ENCODE measurements at regions not wholly inside any gene's neighbourhood (a gene's known extent, or its start where the extent isn't known, plus 50 kb on each side); places are given as distances from the start of the nearest gene placed in this dataset.
A peak's percentile ranks its signal among the peaks of the same experiment; 100 is the strongest.

DNA sequence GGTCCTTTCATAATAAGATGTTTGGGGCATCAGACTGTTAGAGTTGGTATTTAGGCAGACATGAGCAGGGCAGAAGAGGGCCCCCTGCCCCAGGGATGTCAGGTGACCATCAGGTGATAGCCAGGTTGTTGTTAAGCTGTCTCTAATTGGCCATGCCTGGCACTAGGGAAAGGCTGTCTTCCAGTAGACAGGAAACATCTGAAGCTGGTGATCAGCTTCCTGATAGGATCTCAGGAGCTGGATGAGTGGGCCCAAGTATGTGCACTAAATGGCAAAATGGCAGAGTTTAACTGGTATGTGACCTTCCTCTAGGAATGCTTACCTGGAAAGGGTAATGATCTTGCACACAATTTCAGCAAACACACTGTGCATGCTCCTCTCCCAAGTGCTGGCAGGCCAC lies 190.7 kb downstream of the CDH26 start:
- Histone ChIP-seq H3K27ac (ENCODE audit: low read depth, low read length) (no peak overlapping the region), H2AFZ (ENCODE audit: insufficient read depth, low read length, poor library complexity) (no peak overlapping the region), H3K9ac (ENCODE audit: low read length) (no peak overlapping the region), H3K4me3 (ENCODE audit: low read depth, low read length) (no peak overlapping the region), H4K91ac (ENCODE audit: low read depth, low read length) (no peak overlapping the region), H3K4me2 (ENCODE audit: low read length) (no peak overlapping the region), H3K27me3 (ENCODE audit: insufficient read depth, low read length) (no peaks in the 10 kb centered on the region), H2BK5ac (ENCODE audit: low read depth, low read length, poor library complexity) (no peak overlapping the region), H3K4me1 (ENCODE audit: control insufficient read depth in 1 of 2, insufficient read depth in 2 of 2, low read length in 2 of 2) (peaks cover 0 to 2% of the 10 kb centered on the region in 2 experiments), H3K36me3 (ENCODE audit: control insufficient read depth in 1 of 2, insufficient read depth in 2 of 2, low read length in 2 of 2) (no peaks in the 10 kb centered on the region), H3K79me1 (ENCODE audit: low read length) (no peaks in the 10 kb centered on the region), H3K79me2 (ENCODE audit: control insufficient read depth, insufficient read depth, low read length, poor library complexity) (no peaks in the 10 kb centered on the region), H4K12ac (ENCODE audit: low read depth, low read length) (no peak overlapping the region), H3K23ac (ENCODE audit: low read length) (no peak overlapping the region), H3K4ac (ENCODE audit: low read depth, low read length) (no peak overlapping the region), H2BK12ac (ENCODE audit: low read length) (no peak overlapping the region), H3K9me3 (ENCODE audit: insufficient read depth, low read depth, low read length) (no peaks in the 10 kb centered on the region), H4K8ac (ENCODE audit: low read depth, low read length) (no peak overlapping the region), H2AK5ac (ENCODE audit: low read length) (no peak overlapping the region), H2BK120ac (ENCODE audit: insufficient read depth, low read length, poor library complexity) (no peak overlapping the region), H3K14ac (ENCODE audit: low read length) (no peak overlapping the region), H3K18ac (ENCODE audit: low read length) (no peak overlapping the region)
- DNase-seq: no peak

DNA sequence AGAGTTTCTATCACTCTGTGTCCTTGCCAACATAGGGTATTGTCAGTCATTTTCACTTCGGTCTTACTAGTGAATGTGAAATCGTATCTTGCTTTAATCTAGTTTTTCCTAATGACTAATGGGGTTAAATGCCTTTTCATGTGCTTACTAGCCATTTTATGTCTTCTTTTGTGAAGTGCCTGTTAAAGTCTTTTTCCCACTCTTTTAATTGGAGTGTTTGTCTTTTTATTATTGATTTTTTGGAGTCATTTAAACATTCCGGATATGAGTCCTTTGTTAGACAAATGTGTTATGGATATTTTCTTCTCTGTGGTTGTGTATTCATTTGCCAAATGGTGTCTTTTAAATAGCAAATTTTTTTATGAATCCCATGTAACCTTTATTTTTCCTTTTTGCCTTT lies 194.6 kb downstream of the CDH26 start:
- Histone ChIP-seq H3K36me3 (ENCODE audit: control insufficient read depth in 1 of 2, insufficient read depth in 2 of 2, low read length in 2 of 2) (no peaks in the 10 kb centered on the region), H3K9me3 (ENCODE audit: insufficient read depth, low read depth, low read length) (no peaks in the 10 kb centered on the region), H3K14ac (ENCODE audit: low read length) (no peak overlapping the region), H2BK5ac (ENCODE audit: low read depth, low read length, poor library complexity) (no peak overlapping the region), H2AFZ (ENCODE audit: insufficient read depth, low read length, poor library complexity) (no peak overlapping the region), H3K4me1 (ENCODE audit: control insufficient read depth in 1 of 2, insufficient read depth in 2 of 2, low read length in 2 of 2) (peaks cover 0 to 2% of the 10 kb centered on the region in 2 experiments), H3K27ac (ENCODE audit: low read depth, low read length) (no peak overlapping the region), H3K79me1 (ENCODE audit: low read length) (no peaks in the 10 kb centered on the region), H3K18ac (ENCODE audit: low read length) (no peak overlapping the region), H3K9ac (ENCODE audit: low read length) (no peak overlapping the region), H3K27me3 (ENCODE audit: insufficient read depth, low read length) (no peaks in the 10 kb centered on the region), H2BK120ac (ENCODE audit: insufficient read depth, low read length, poor library complexity) (no peak overlapping the region), H2BK12ac (ENCODE audit: low read length) (no peak overlapping the region), H3K79me2 (ENCODE audit: control insufficient read depth, insufficient read depth, low read length, poor library complexity) (no peaks in the 10 kb centered on the region), H3K4me3 (ENCODE audit: low read depth, low read length) (no peak overlapping the region), H4K8ac (ENCODE audit: low read depth, low read length) (no peak overlapping the region), H3K23ac (ENCODE audit: low read length) (no peak overlapping the region), H4K12ac (ENCODE audit: low read depth, low read length) (no peak overlapping the region), H3K4me2 (ENCODE audit: low read length) (no peak overlapping the region), H3K4ac (ENCODE audit: low read depth, low read length) (no peak overlapping the region), H4K91ac (ENCODE audit: low read depth, low read length) (no peak overlapping the region), H2AK5ac (ENCODE audit: low read length) (no peak overlapping the region)
- DNase-seq: no peak
- WGBS (ENCODE audit: extremely low coverage, insufficient coverage, insufficient read length): no CpG with 5 or more reads among the region's 3 CpGs

DNA sequence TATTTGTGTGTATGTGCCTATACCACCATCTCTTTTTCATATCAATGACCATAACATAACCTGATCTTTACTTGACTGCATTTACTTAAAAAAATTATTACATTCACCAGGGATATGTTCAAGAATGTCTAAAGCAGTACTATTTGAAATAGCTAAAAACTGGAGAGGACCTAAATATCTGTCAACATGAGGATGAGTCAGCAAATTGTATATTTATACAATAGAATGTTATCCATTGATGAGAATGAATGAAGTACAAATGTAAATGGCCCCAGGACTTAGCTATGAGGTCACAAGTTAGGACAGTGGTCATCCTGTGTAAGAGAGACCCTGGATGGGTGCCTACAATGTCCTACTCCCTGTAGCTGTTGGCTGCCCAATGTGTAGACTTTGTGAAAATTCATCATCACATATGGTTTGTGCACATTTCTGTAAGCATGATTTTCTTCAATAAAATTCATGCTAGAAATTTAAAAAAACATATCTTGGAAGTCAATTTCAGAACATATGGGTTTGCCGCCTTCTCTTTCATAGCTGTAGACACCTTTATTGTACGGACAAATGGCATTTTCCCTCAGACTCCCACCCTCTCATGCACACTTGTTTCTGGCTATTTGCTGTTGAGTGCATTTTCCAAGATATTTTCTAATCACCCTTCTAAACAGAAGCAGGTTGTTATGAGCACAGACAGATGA lies 202.4 kb downstream of the CDH26 start:
- H4K8ac ChIP-seq (ENCODE audit: low read depth, low read length): no peak overlapping the region
- no peak overlapping the region for H3K4me2 ChIP-seq (ENCODE audit: low read length)
- no peak overlapping the region for H2BK12ac ChIP-seq (ENCODE audit: low read length)
- H3K23ac ChIP-seq (ENCODE audit: low read length): no peak overlapping the region
- H2BK120ac ChIP-seq (ENCODE audit: insufficient read depth, low read length, poor library complexity): no peak overlapping the region
- H2AK5ac ChIP-seq (ENCODE audit: low read length): no peak overlapping the region
- peaks cover 2% of the 10 kb centered on the region for H3K9me3 ChIP-seq (ENCODE audit: insufficient read depth, low read depth, low read length)
- H3K4me3 ChIP-seq (ENCODE audit: low read depth, low read length): no peak overlapping the region
- H4K91ac ChIP-seq (ENCODE audit: low read depth, low read length): no peak overlapping the region
- no CpG with 5 or more reads among the region's 2 CpGs for WGBS (ENCODE audit: extremely low coverage, insufficient coverage, insufficient read length)
- H4K12ac ChIP-seq (ENCODE audit: low read depth, low read length): no peak overlapping the region
- no peak overlapping the region for H3K14ac ChIP-seq (ENCODE audit: low read length)
- no peak overlapping the region for H2BK5ac ChIP-seq (ENCODE audit: low read depth, low read length, poor library complexity)
- H3K79me2 ChIP-seq (ENCODE audit: control insufficient read depth, insufficient read depth, low read length, poor library complexity): no peaks in the 10 kb centered on the region
- no peak overlapping the region for H2AFZ ChIP-seq (ENCODE audit: insufficient read depth, low read length, poor library complexity)
- no peak for DNase-seq
- H3K4me1 ChIP-seq (ENCODE audit: control insufficient read depth in 1 of 2, insufficient read depth in 2 of 2, low read length in 2 of 2): no peaks in the 10 kb centered on the region
- H3K9ac ChIP-seq (ENCODE audit: low read length): peak overlapping the region; percentile 40
- H3K79me1 ChIP-seq (ENCODE audit: low read length): no peaks in the 10 kb centered on the region
- no peak overlapping the region for H3K4ac ChIP-seq (ENCODE audit: low read depth, low read length)
- no peak overlapping the region for H3K27ac ChIP-seq (ENCODE audit: low read depth, low read length)
- no peaks in the 10 kb centered on the region for H3K27me3 ChIP-seq (ENCODE audit: insufficient read depth, low read length)
- no peak overlapping the region for H3K18ac ChIP-seq (ENCODE audit: low read length)
- H3K36me3 ChIP-seq (ENCODE audit: control insufficient read depth in 1 of 2, insufficient read depth in 2 of 2, low read length in 2 of 2): no peaks in the 10 kb centered on the region

DNA sequence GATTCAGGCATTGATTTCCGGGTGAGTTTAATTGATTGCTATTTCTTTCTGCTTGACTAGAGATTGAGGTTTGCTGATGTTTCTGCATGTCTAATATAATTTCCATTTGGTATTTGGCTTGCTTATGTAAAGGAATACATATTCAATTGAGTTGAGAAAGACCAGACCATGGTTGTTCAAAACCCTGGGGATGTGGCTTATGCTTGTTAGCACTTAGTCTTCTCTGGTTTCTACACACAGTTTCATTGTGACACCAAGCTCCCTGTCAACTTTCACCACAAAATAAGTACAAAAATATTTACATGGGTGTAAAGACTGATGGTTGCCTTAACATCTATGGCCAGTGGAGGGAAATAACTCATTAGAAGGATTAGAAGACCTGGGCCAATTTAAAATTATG lies 209.6 kb downstream of the CDH26 start:
- no peak overlapping the region for H2BK12ac ChIP-seq (ENCODE audit: low read length)
- DNase-seq: no peak
- peaks cover 2% of the 10 kb centered on the region for H3K9me3 ChIP-seq (ENCODE audit: insufficient read depth, low read depth, low read length)
- no peak overlapping the region for H4K91ac ChIP-seq (ENCODE audit: low read depth, low read length)
- H3K27me3 ChIP-seq (ENCODE audit: insufficient read depth, low read length): no peaks in the 10 kb centered on the region
- H3K36me3 ChIP-seq (ENCODE audit: control insufficient read depth in 1 of 2, insufficient read depth in 2 of 2, low read length in 2 of 2): no peaks in the 10 kb centered on the region
- H2AFZ ChIP-seq (ENCODE audit: insufficient read depth, low read length, poor library complexity): no peak overlapping the region
- H3K18ac ChIP-seq (ENCODE audit: low read length): no peak overlapping the region
- H3K23ac ChIP-seq (ENCODE audit: low read length): no peak overlapping the region
- no CpG with 5 or more reads among the region's 1 CpG for WGBS (ENCODE audit: extremely low coverage, insufficient coverage, insufficient read length)
- no peak overlapping the region for H2BK120ac ChIP-seq (ENCODE audit: insufficient read depth, low read length, poor library complexity)
- no peak overlapping the region for H4K12ac ChIP-seq (ENCODE audit: low read depth, low read length)
- H4K8ac ChIP-seq (ENCODE audit: low read depth, low read length): no peak overlapping the region
- no peak overlapping the region for H3K27ac ChIP-seq (ENCODE audit: low read depth, low read length)
- no peak overlapping the region for H3K4me2 ChIP-seq (ENCODE audit: low read length)
- H3K14ac ChIP-seq (ENCODE audit: low read length): no peak overlapping the region
- no peaks in the 10 kb centered on the region for H3K79me2 ChIP-seq (ENCODE audit: control insufficient read depth, insufficient read depth, low read length, poor library complexity)
- H2AK5ac ChIP-seq (ENCODE audit: low read length): no peak overlapping the region
- no peaks in the 10 kb centered on the region for H3K79me1 ChIP-seq (ENCODE audit: low read length)
- H3K4me1 ChIP-seq (ENCODE audit: control insufficient read depth in 1 of 2, insufficient read depth in 2 of 2, low read length in 2 of 2): peaks cover 0 to 6% of the 10 kb centered on the region in 2 experiments
- no peak overlapping the region for H3K4me3 ChIP-seq (ENCODE audit: low read depth, low read length)
- H2BK5ac ChIP-seq (ENCODE audit: low read depth, low read length, poor library complexity): no peak overlapping the region
- no peak overlapping the region for H3K4ac ChIP-seq (ENCODE audit: low read depth, low read length)
- no peak overlapping the region for H3K9ac ChIP-seq (ENCODE audit: low read length)
